HG02763 (cell line): ENCODE measurements at regions not wholly inside any gene's neighbourhood (a gene's known extent, or its start where the extent isn't known, plus 50 kb on each side); places are given as distances from the start of the nearest gene placed in this dataset.

ENCODE experiments used
- ATAC-seq: cut with Tn5 transposase; IDR thresholded peaks from one replicate; pipeline ENCODE4 v1.9.1; 2021; ENCODE audit warnings: mild to moderate bottlenecking, moderate library complexity; ENCODE audit not compliant: unreplicated experiment

DNA sequence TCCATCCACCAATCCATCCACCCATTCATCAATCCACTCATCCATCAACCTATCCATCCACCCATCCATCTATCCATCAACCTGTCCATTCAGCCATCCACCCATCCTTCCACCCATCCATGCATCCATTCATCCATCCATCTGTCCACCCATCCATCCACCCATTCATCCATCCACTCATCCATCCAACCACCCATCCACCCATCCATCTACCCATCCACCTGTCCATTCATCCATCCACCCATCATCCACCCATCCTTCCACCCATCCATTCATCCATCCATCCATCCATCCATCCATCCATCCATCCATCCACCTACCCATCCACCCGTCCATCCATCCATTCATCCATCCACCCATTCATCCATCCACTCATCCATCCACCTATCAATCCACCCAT lies 195.8 kb downstream of the NXNL2 start:
- ATAC-seq, result no peak

GRCh38 chr9:88732128-88732527 lies 197.2 kb downstream of the NXNL2 start:
- no peak for ATAC-seq

GRCh38 chr9:88733651-88734421 lies 198.9 kb downstream of the NXNL2 start:
- ATAC-seq, result no peak

DNA sequence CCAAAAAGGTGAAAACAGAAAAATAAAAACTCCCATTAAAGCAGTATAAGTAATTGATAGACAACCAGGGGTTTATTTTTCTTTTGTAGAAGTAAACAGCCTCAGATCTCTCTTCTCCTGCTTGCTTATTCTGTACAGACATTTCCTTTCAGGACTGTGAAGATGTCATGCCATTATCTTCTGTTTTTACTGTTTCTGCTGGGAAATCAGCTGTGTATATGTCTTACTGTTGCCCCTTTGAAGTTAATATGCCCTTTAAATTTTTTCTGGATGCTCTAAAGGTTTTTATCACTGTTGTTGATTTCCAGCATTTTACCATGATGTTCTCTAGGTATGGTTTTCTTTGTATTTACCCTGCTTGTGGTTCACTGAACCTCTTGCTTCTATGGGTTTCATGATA lies 199.5 kb downstream of the NXNL2 start:
- ATAC-seq, result no peak

DNA sequence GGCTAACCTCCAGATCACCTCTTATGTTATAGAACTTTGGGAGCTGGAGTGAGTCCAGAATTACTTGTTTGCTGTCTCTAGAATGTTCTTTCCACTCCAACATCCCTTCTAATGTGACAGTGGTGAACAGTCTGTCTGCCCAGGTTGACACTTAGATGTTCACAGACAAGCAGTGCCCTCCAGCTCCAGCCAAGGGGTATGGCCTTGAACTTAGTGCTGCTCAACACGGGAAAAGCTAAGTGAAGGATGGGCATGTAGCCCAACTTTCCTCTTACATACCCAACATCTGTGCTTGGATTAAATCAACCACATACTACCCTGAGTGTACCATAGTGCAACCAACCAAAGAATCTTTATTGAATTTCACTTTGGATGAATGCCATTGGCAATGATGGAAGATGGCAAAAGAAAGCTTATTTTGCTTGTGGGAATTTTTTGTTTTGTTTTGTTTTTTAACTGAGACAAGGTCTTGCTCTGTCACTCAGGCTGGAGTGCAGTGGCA lies 201.2 kb downstream of the NXNL2 start:
- no peak for ATAC-seq

- ATAC-seq, result no peak
Observed at GRCh38 chr9:88737031-88737430, 202.1 kb downstream of the NXNL2 start.

DNA sequence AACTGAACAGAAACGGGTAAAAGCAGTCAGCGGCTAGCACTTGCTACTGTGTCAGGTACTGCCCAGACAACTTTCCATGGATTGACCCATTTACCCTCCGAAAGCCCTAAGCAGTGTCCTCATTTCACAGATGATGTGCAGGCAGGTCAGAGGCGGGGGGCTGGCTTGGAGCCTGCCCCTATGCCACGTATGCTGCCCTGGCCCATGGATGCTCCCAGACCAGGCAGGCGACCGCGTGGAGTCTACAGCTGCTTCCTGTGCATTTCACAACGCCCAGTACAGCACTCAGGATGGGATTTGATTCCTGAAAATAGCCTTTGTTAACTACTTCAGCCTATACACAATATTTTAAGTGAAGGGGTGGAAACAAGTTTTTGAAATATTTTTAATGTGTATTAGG lies 202.9 kb downstream of the NXNL2 start:
- no peak for ATAC-seq

DNA sequence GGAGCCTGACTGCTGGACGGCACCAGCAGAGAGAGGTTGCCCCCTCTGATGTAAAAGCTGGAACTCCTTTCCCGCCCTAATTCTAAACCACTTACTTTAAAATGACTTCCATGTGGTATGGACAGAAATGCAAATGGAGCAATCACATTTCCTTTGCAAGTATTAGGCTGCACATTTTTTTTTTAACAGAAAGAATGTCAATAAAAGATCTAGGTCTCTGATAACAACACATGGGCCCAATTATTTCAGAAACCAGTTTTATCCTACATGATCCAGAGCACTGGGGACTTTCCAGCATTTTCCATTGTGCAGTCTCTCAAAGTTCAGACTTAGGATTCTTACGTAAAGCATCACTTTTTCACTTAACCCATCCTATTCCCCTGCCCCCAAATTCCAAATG lies 203.7 kb downstream of the NXNL2 start:
- no peak for ATAC-seq

DNA sequence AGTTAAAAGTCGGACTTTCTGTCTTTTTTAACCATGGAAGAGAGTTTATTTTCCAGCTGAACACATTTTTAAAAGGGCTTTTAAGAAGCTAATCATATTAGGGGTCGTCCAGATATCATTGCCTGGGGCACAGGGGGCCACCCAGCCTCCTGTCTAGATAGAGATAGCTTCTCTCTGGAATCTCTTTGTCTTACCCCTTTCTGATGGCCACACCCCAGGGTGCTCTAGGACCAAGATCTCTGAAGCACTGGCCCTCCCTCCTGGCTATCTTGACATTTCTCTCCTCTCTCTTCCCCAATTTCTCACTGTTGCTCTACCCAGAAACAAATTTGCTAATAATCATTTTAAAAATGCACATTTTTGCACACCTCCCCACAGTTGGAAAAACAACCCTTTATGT lies 204.4 kb downstream of the NXNL2 start:
- ATAC-seq, result no peak

GRCh38 chr9:88740844-88741243 lies 205.9 kb downstream of the NXNL2 start:
- ATAC-seq, result no peak

- ATAC-seq, result no peak
Observed at GRCh38 chr9:88741335-88741734, 206.4 kb downstream of the NXNL2 start.

DNA sequence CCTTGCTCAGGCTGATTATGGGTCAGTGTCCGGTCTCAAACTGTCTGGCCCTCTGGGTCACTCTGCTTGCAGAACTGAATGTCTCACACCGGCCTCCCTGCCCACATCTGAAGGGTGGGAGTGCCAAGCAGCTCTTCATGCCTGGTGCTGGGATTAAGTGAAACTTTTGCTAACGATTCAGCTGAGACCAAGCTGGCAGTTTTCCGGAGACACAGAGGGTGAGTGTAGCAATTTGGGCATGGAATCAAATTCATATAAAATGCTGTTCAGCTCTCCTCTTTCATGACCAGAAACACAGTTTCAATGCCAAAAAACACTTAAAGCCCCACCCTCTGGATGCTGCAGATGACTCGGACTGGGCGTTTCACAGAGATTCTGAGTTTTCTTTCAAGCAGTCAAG lies 207.5 kb downstream of the NXNL2 start:
- ATAC-seq, result no peak

DNA sequence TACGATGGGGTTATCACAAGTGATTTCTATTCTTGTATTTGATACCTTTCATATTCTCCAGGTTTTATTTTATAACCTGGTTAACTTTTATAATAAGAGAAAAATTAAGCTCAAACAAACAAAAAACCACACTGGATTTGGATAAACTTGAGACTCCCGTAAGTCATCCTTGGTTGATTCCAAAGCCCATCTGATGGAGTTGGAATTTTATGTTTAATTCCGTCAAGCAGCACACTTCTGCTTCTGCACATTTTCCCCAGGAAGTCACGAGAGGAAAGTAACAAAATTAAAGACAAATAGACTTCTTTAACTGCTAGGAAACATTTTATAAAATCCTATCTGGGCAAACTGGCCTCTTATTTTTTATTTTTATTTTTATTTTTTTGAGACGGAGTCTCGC lies 207.9 kb downstream of the NXNL2 start:
- ATAC-seq, result no peak

- no peak for ATAC-seq
Observed at GRCh38 chr9:88745276-88746001, 210.5 kb downstream of the NXNL2 start.

- no peak for ATAC-seq
Observed at GRCh38 chr9:88746029-88746742, 211.2 kb downstream of the NXNL2 start.

DNA sequence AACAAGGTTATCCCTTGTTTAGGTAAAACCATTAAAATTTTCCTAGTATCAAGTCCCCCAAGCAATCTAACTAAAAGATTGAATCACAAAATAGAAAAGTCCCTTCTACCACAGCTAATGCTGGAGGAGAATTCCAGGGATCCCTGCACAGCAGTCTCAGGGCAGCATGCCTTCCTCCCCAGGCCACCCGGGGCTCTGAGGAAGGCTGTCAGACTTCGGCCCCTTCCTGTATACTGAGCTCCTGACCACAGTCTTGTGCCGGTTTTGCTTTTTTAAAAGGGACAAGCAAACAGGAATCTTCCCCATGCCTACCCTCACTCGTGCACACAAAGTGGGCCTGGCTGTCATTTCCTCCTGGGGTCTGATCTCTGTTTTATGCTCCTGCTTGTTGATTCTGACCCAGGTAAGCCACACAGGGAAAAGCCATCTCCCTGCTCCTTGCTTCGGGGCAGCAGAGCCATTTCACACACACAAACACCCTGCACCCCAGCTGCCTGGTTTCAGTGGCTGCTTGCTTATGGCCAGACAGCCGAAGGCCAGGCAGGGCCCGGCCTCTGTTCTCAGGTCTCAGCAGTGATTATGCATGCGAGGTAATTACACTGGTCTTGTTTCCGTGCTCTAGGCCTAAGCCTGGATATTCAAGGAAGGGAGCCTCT lies 211.9 kb downstream of the NXNL2 start:
- no peak for ATAC-seq

DNA sequence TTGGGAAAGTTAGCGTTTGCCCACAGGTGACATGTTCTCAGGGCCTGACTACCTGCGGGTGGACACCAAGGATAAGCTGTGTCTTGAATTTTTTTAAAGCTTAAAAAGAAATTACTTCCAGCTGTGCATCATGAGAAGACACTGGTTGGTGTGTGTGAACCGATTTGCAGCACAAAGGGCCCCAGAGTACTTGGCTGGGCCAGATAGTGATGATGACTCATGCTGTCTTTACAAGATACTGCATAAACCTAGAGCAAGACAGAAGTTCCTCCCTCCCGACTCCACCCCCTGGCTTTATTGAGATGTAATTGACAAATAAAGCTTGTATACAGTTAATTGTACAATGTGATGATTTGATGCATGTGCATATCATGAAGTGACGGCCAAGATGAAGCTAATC lies 212.8 kb downstream of the NXNL2 start:
- ATAC-seq, result no peak

DNA sequence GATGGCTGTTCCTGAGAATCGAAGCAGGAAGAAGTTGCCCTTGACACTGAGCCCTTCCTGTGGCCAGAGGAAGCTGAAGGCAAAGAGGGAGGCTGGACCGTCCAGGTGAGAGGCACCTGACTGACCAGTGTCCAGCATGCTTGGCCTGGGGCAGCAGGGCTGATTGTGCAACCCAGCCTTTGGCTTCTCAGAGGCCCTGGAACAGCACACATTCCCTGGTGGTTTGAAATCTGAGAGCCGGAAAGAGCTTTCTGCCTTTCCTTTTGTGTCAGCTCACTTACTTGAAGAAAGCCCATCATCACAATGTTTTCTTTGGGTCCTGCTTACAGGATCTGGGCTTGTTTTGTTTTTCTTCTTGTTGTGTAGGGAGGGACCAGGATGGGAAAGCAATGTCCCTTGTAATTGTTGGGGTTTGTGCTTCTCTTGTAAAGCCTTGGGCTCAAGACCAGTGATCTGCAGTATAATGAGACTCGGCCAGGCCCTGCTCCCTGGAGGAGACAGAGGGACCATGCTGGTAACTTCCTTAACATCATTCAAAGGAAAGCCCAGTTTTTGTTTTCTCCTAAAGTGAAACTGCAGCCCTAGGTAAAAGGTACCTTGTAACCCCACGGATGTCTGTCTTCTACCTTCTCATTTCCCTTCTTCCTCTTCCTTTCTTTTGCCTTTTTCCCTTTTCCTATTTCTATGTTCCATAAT lies 213.7 kb downstream of the NXNL2 start:
- no peak for ATAC-seq

GRCh38 chr9:88749420-88749819 lies 214.4 kb downstream of the NXNL2 start:
- ATAC-seq, result no peak

GRCh38 chr9:88750832-88751360 lies 215.9 kb downstream of the NXNL2 start:
- ATAC-seq, result no peak
